Breast epithelium (tissue), 3 donors: ENCODE measurements at regions not wholly inside any gene's neighbourhood (a gene's known extent, or its start where the extent isn't known, plus 50 kb on each side); places are given as distances from the start of the nearest gene placed in this dataset.

Source experiments
- POLR2A ChIP-seq: fragments of 450-650 bp; IDR thresholded peaks from one replicate; pipeline ENCODE4 v1.6.1; 2016; ENCODE audit warnings: antibody characterized with exemption, mild to moderate bottlenecking, moderate library complexity
- POLR2AphosphoS5 ChIP-seq, 3 donors: sonication (generic); formaldehyde crosslinking; IDR thresholded peaks; one replicate each; pipeline ENCODE4 v1.6.1; 2017; ENCODE audit warnings: antibody characterized with exemption in 3 of 3
- TF ChIP-seq, protein P1 (sequence below), 3 donors: fragments of 450-650 bp; IDR thresholded peaks; one replicate each; pipeline ENCODE4 v1.5.1; 2016 to 2017; ENCODE audit warnings: antibody characterized with exemption in 3 of 3, mild to moderate bottlenecking in 3 of 3, moderate library complexity in 3 of 3

DNA sequence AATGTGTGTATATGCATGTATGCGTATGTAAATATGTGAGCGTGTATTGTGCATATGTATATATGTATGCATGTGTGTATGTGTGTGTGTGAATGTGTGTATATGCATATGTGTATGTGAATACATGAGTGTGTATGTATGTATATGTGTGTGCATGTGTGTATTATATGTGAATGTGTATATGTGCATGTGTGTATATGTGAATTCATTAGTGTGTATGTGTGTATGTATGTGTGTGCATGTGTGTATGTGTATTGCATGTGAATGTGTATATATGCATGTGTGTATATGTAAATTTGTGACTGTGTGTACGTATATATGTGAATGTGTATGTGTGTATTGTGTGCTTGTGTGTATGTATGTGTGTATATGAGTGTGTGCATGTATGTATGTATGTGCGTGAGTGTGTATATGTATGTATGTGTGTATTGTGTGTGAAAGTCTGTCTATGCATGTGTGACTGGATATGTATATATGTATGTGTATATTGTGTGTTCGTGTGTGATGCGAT is 455.9 kb downstream of the TYW1 start:
- TF ChIP-seq, protein P1, sequence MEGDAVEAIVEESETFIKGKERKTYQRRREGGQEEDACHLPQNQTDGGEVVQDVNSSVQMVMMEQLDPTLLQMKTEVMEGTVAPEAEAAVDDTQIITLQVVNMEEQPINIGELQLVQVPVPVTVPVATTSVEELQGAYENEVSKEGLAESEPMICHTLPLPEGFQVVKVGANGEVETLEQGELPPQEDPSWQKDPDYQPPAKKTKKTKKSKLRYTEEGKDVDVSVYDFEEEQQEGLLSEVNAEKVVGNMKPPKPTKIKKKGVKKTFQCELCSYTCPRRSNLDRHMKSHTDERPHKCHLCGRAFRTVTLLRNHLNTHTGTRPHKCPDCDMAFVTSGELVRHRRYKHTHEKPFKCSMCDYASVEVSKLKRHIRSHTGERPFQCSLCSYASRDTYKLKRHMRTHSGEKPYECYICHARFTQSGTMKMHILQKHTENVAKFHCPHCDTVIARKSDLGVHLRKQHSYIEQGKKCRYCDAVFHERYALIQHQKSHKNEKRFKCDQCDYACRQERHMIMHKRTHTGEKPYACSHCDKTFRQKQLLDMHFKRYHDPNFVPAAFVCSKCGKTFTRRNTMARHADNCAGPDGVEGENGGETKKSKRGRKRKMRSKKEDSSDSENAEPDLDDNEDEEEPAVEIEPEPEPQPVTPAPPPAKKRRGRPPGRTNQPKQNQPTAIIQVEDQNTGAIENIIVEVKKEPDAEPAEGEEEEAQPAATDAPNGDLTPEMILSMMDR (IDR thresholded peaks at IDR 0.05): no peak
- TF ChIP-seq POLR2A (no peak), POLR2AphosphoS5 (IDR thresholded peaks at IDR 0.05) (no peak)
